ENCODE measurements at regions not wholly inside any gene's neighbourhood (a gene's known extent, or its start where the extent isn't known, plus 50 kb on each side); places are given as distances from the start of the nearest gene placed in this dataset.

DNA sequence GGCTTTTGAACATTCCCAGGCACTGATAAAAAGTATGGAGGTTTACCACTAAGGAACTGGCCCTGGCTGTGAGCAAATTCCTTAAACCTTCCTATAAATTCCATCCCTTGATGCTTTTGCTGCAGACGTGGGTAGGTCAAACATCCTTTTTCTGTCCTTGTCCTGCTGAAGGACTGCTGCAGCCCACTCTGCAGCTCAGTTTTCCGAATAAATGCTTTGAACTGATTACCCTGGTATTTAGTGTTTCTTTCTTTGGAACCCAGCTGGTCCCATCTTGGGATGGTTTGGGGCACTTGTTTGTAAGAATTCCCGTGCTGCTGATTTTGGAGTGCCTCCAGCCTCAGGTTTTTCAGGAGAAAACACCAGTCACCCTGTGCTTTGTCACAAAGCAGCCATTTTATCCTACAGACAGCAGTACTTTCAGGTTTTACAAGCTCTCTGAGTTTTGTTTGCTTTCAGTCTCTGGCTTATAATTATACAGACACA is 815.9 kb downstream of the VGLL3 start:
- no peaks in the 10 kb centered on the region for H3K27me3 ChIP-seq (replicated peaks)

DNA sequence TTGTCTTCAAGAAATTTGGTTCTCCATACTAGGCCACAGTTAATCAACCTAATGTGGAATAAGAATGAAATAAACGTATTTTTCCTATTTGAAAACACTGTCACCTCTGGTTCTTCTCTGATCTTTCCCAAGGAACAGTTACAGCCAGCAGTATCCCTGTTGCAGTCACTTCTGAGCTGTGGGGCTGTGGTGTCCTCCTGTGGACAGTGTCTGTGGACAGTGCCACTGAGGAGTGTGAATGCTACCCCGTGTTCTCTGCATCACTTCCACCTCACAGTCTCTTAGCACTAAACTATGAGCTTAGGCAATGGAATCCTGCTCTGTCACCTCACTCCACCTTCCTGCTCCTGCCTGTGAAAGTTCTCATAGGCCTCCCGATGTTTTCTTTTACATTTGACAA is 817.5 kb downstream of the VGLL3 start:
- no peak for DNase-seq (ENCODE audit: low read depth in 1 of 2, low spot score in 2 of 2)
- H3K4me1 ChIP-seq (replicated peaks), result no peaks in the 10 kb centered on the region
- H3K27ac ChIP-seq, result no peak overlapping the region
- no peaks in the 10 kb centered on the region for H3K36me3 ChIP-seq
- H3K4me3 ChIP-seq, result no peak overlapping the region
- no peaks in the 10 kb centered on the region for H3K9me3 ChIP-seq (replicated peaks)
- H3K27me3 ChIP-seq (replicated peaks), result no peaks in the 10 kb centered on the region

More for the DNA sequence above, 815.9 kb downstream of the VGLL3 start:
- Histone ChIP-seq H3K36me3 (no peaks in the 10 kb centered on the region), H3K27ac (no peak overlapping the region), H3K4me3 (no peak overlapping the region), H3K4me1 (replicated peaks) (no peaks in the 10 kb centered on the region), H3K9me3 (replicated peaks) (no peaks in the 10 kb centered on the region)
- no peak for DNase-seq (ENCODE audit: low read depth in 1 of 2, low spot score in 2 of 2)

DNA sequence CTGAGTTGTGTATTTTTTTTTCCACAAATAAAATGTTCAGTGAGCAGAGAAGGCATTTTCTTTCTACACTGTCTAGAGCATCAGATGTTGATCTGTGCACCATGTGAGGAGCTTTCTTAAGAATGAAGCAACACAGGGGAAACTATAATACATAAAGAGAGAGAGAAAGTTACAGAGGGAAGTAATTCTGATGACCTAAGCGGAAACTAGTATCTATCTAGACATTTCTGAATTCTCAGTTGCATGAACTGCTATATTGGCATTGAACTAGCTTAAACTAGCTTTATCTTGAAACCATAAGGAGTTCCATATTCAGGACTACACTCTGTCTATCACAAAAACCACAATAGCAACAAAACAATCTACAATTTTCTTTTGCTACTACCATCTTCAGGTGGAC is 822.4 kb downstream of the VGLL3 start:
- Histone ChIP-seq H3K27ac (no peak overlapping the region), H3K4me3 (no peak overlapping the region), H3K4me1 (replicated peaks) (no peaks in the 10 kb centered on the region), H3K27me3 (replicated peaks) (no peaks in the 10 kb centered on the region), H3K9me3 (replicated peaks) (no peaks in the 10 kb centered on the region), H3K36me3 (no peaks in the 10 kb centered on the region)
- no peak for DNase-seq (ENCODE audit: low read depth in 1 of 2, low spot score in 2 of 2)

DNA sequence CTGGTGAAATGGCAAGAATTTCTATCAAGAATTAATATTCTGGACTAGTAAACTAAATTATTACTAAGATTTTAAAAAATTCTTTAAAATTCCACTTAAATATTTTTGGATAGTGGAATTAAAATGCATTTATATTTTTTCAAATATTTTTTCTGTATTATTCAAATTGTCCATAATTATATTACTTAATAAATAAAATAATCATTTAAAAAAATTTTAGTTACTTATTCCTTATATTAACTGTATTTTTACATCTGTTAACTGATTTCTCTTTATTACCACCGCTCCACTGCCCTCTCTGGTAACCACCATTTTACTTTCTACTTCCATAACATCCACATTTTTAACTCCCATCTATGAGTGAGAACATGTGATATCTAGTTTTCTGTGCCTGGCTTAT is 828.4 kb downstream of the VGLL3 start:
- Histone ChIP-seq H3K27ac (no peak overlapping the region), H3K4me3 (no peak overlapping the region), H3K36me3 (no peaks in the 10 kb centered on the region), H3K9me3 (replicated peaks) (no peaks in the 10 kb centered on the region), H3K4me1 (replicated peaks) (no peaks in the 10 kb centered on the region), H3K27me3 (replicated peaks) (no peaks in the 10 kb centered on the region)
- DNase-seq (ENCODE audit: low read depth in 1 of 2, low spot score in 2 of 2), result no peak

DNA sequence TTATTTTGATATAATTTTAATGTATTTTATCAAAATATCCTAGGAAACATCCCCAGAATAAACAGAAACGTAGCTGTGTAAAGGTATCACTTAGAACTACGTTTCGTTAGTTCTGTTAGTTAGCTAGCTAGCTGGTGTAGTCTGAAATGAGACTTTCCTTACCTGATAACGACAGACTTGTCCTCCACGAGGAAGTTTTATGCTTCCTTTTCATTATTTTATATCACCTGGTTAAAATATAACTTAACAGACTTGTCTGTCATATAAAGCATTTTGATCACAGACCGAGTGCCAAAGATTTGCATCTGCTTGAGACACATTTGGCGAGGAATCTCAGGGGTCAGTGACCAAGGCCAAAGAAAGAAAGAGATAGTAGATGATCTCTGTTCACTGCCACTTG is 829.5 kb downstream of the VGLL3 start:
- no peak overlapping the region for H3K4me3 ChIP-seq

DNA sequence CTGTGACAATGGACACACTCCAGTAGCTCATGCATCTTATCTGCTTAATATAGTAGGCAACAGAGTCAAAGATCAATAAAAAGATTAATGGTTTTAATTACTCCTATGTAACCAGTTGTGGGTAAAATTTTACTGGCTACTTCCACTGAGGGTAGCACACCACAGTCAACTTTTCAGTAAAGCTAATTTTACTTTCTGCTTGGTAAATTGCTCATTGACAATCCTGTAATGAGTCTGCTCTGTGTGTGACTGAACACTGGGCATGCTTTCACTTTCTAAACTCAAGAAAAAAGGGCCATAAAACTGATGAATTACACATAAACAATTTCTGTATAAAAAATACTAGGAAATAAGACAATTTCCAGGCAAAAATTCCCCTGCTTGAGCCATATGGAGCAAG is 838.3 kb downstream of the VGLL3 start:
- Histone ChIP-seq H3K27me3 (replicated peaks) (no peaks in the 10 kb centered on the region), H3K4me1 (replicated peaks) (no peaks in the 10 kb centered on the region), H3K9me3 (replicated peaks) (no peaks in the 10 kb centered on the region), H3K36me3 (no peaks in the 10 kb centered on the region), H3K4me3 (no peak overlapping the region), H3K27ac (no peak overlapping the region)
- no peak for DNase-seq (ENCODE audit: low read depth in 1 of 2, low spot score in 2 of 2)

More for the DNA sequence above, 829.5 kb downstream of the VGLL3 start:
- Histone ChIP-seq H3K27ac (no peak overlapping the region), H3K36me3 (no peaks in the 10 kb centered on the region), H3K9me3 (replicated peaks) (no peaks in the 10 kb centered on the region), H3K4me1 (replicated peaks) (no peaks in the 10 kb centered on the region), H3K27me3 (replicated peaks) (no peaks in the 10 kb centered on the region)
- no peak for DNase-seq (ENCODE audit: low read depth in 1 of 2, low spot score in 2 of 2)

DNA sequence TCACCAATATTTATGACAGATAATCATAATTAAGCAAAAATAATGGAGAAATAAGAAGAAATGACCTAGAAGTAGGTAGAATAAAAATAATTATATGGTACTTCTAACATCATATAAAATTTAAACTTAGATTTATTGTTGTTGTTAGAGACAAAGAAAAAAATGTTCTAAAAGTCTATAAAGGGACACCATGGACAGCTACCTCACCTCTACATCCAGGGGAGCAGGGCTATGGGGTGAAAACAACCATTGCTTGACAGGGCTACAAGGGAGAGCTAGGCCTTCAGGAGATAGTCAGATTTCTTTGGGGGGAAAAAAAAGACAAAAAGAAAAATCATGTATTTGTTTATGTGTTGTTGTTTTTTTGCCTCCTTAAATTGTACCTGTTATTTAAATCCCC is 841.9 kb downstream of the VGLL3 start:
- Histone ChIP-seq H3K9me3 (replicated peaks) (no peaks in the 10 kb centered on the region), H3K4me3 (no peak overlapping the region), H3K4me1 (replicated peaks) (no peaks in the 10 kb centered on the region), H3K27ac (no peak overlapping the region), H3K27me3 (replicated peaks) (no peaks in the 10 kb centered on the region), H3K36me3 (no peaks in the 10 kb centered on the region)
- DNase-seq (ENCODE audit: low read depth in 1 of 2, low spot score in 2 of 2), result no peak

DNA sequence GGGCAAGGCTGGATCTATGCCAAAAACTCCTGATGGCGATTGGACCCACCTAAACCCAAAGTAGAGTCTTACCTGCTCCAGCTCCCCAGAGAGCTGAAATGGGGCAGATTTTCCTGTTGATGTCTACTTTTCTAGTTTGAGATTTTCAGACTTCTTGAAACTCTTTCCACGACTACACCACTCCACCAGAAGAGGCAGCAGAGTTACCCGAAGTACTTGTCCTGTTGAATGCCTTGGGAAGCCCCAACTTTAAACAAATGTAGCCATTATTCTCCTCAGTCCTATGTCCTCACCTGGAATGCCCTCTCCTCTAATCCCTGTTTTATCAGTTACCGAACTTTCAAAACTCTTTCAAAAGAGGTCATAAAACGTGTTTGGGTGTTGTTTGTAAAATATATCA is 843.8 kb downstream of the VGLL3 start:
- DNase-seq (ENCODE audit: low read depth in 1 of 2, low spot score in 2 of 2), result no peak
- Histone ChIP-seq H3K27me3 (replicated peaks) (no peaks in the 10 kb centered on the region), H3K4me3 (no peak overlapping the region), H3K36me3 (no peaks in the 10 kb centered on the region), H3K9me3 (replicated peaks) (no peaks in the 10 kb centered on the region), H3K4me1 (replicated peaks) (no peaks in the 10 kb centered on the region), H3K27ac (no peak overlapping the region)

DNA sequence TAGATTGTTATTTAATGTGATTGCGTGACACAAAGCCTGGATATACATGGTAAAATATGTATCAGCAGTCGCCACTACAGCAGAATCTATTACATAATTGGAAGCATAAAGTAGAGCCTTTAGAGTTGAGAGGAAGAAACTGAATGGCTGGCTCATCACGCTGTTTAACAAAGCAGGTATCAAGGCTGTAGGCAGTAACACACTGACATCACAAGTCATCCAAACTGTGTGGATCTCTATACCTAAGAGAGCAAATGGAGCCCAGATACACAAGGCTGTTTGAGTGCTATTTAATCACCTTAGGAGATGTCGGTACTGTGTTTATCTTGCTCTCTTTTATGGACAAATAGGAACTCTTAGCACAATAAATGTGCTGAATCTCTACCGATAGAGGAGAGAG is 864.4 kb downstream of the VGLL3 start:
- H3K4me1 ChIP-seq (replicated peaks), result no peaks in the 10 kb centered on the region
- DNase-seq (ENCODE audit: low read depth in 1 of 2, low spot score in 2 of 2), result no peak
- no peaks in the 10 kb centered on the region for H3K36me3 ChIP-seq
- H3K27me3 ChIP-seq (replicated peaks), result no peaks in the 10 kb centered on the region
- H3K9me3 ChIP-seq (replicated peaks), result no peaks in the 10 kb centered on the region
- no peak overlapping the region for H3K4me3 ChIP-seq
- H3K27ac ChIP-seq, result no peak overlapping the region

Data from SJSA1 (cell line).